NAMALWA (cell line): ENCODE measurements at regions not wholly inside any gene's neighbourhood (a gene's known extent, or its start where the extent isn't known, plus 50 kb on each side); places are given as distances from the start of the nearest gene placed in this dataset.
"Not testable (repeated sequence)": the region's sequence is repeated elsewhere in the genome, so short reads cannot be mapped to it uniquely, and the experiment has no call there.

Experiments
- DNase-seq: peaks from one replicate; pipeline ENCODE4 v3.0.0-alpha.2; 2015; ENCODE audit warnings: low spot score

GRCh38 chr4:28310926-28311325 is 1450.3 kb downstream of the STIM2 start:
- DNase-seq: no peak

GRCh38 chr4:28312497-28312896 is 1451.9 kb downstream of the STIM2 start:
- DNase-seq: not testable (repeated sequence)

- DNase-seq: no peak
Observed at GRCh38 chr4:28313729-28314713, 1453.4 kb downstream of the STIM2 start.

GRCh38 chr4:28317221-28317620 is 1456.6 kb downstream of the STIM2 start:
- no peak for DNase-seq

- no peak for DNase-seq
Observed at GRCh38 chr4:28334249-28334648, 1473.6 kb downstream of the STIM2 start.

- no peak for DNase-seq
Observed at GRCh38 chr4:28341784-28342183, 1481.1 kb downstream of the STIM2 start.

GRCh38 chr4:28350485-28350884 is 1489.8 kb downstream of the STIM2 start:
- DNase-seq: no peak

GRCh38 chr4:28351102-28351501 is 1490.5 kb downstream of the STIM2 start:
- no peak for DNase-seq

- DNase-seq: no peak
Observed at GRCh38 chr4:28351826-28352225, 1491.2 kb downstream of the STIM2 start.

GRCh38 chr4:28354880-28355656 is 1494.4 kb downstream of the STIM2 start:
- DNase-seq: no peak

GRCh38 chr4:28357990-28358389 is 1497.3 kb downstream of the STIM2 start:
- DNase-seq: peak; percentile 5

GRCh38 chr4:28358606-28359005 is 1498.0 kb downstream of the STIM2 start:
- no peak for DNase-seq

- no peak for DNase-seq
Observed at GRCh38 chr4:28360681-28361080, 1500.0 kb downstream of the STIM2 start.

GRCh38 chr4:28362169-28362568 is 1501.5 kb downstream of the STIM2 start:
- no peak for DNase-seq

GRCh38 chr4:28369499-28369898 is 1508.9 kb downstream of the STIM2 start:
- no peak for DNase-seq

GRCh38 chr4:28373191-28373590 is 1512.5 kb downstream of the STIM2 start:
- DNase-seq: no peak

- DNase-seq: no peak
Observed at GRCh38 chr4:28373601-28374000, 1513.0 kb downstream of the STIM2 start.

GRCh38 chr4:28378109-28378830 is 1517.6 kb downstream of the STIM2 start:
- peak; percentile 21 for DNase-seq

GRCh38 chr4:28385801-28386200 is 1525.2 kb downstream of the STIM2 start:
- DNase-seq: no peak

GRCh38 chr4:28386776-28387175 is 1526.1 kb downstream of the STIM2 start:
- no peak for DNase-seq

GRCh38 chr4:28388471-28388870 is 1527.8 kb downstream of the STIM2 start:
- DNase-seq: no peak

- DNase-seq: no peak
Observed at GRCh38 chr4:28391877-28392276, 1531.2 kb downstream of the STIM2 start.
